ENCODE measurements at regions not wholly inside any gene's neighbourhood (a gene's known extent, or its start where the extent isn't known, plus 50 kb on each side); places are given as distances from the start of the nearest gene placed in this dataset.

DNA sequence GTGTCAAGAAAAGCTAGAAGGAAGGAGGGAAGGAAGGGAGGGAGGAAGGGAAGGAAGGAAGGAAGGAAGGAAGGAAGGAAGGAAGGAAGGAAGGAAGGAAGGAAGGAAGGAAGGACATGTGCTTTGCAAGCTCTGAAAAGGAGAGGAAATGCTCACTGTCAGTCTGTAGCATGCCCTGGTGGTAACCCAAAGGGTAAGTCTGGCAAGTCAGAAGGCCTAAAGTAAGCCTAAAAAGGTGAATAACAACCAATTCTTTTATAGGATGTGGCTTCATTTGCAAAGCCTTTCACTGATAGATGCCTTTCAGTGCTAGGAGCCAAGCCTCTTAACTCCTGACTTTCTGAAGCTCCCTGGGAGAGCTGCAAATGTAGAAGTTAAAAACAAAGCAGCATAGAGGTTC is 542.6 kb downstream of the CFAP47 start:
- Histone ChIP-seq H3K9ac (ENCODE audit: low read length) (no peak overlapping the region), H3K36me3 (ENCODE audit: insufficient read depth, low read length) (no peaks in the 10 kb centered on the region), H3K4me2 (ENCODE audit: low read length) (no peak overlapping the region), H3K9me3 (ENCODE audit: low read length) (no peaks in the 10 kb centered on the region), H3K27me3 (ENCODE audit: insufficient read depth, low read depth, low read length) (no peaks in the 10 kb centered on the region), H3F3A (ENCODE audit: insufficient read depth, low read length, poor library complexity, severe bottlenecking) (no peaks in the 10 kb centered on the region), H2AFZ (ENCODE audit: low read depth, low read length) (no peak overlapping the region), H4K20me1 (ENCODE audit: insufficient read depth) (no peaks in the 10 kb centered on the region), H3K4me3 (ENCODE audit: low read length) (no peak overlapping the region), H3K79me2 (replicated peaks; ENCODE audit: insufficient read depth, low read length) (no peaks in the 10 kb centered on the region), H3K9me2 (ENCODE audit: insufficient read depth, low read length) (no peaks in the 10 kb centered on the region), H3K27ac (ENCODE audit: low read length) (no peak overlapping the region)
- TF ChIP-seq, protein P1, sequence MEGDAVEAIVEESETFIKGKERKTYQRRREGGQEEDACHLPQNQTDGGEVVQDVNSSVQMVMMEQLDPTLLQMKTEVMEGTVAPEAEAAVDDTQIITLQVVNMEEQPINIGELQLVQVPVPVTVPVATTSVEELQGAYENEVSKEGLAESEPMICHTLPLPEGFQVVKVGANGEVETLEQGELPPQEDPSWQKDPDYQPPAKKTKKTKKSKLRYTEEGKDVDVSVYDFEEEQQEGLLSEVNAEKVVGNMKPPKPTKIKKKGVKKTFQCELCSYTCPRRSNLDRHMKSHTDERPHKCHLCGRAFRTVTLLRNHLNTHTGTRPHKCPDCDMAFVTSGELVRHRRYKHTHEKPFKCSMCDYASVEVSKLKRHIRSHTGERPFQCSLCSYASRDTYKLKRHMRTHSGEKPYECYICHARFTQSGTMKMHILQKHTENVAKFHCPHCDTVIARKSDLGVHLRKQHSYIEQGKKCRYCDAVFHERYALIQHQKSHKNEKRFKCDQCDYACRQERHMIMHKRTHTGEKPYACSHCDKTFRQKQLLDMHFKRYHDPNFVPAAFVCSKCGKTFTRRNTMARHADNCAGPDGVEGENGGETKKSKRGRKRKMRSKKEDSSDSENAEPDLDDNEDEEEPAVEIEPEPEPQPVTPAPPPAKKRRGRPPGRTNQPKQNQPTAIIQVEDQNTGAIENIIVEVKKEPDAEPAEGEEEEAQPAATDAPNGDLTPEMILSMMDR (IDR thresholded peaks at IDR 0.05; ENCODE audit: poor library complexity, severe bottlenecking): no peak
- no peak for TF ChIP-seq MXI1 (conservative IDR thresholded peaks at IDR 0.05; ENCODE audit: poor library complexity, severe bottlenecking)
- no peak for TF ChIP-seq TAF1 (IDR thresholded peaks at IDR 0.05; ENCODE audit: low read depth)
- TF ChIP-seq RAD21 (conservative IDR thresholded peaks at IDR 0.05): no peak
- TF ChIP-seq EZH2 (IDR thresholded peaks at IDR 0.05; ENCODE audit: borderline replicate concordance, insufficient read depth, low read length, poor library complexity, severe bottlenecking): no peak
- TF ChIP-seq SMC3 (conservative IDR thresholded peaks at IDR 0.05; ENCODE audit: poor library complexity): no peak
- TF ChIP-seq POLR2AphosphoS5 (IDR thresholded peaks at IDR 0.05): no peak
- TF ChIP-seq, protein P2, sequence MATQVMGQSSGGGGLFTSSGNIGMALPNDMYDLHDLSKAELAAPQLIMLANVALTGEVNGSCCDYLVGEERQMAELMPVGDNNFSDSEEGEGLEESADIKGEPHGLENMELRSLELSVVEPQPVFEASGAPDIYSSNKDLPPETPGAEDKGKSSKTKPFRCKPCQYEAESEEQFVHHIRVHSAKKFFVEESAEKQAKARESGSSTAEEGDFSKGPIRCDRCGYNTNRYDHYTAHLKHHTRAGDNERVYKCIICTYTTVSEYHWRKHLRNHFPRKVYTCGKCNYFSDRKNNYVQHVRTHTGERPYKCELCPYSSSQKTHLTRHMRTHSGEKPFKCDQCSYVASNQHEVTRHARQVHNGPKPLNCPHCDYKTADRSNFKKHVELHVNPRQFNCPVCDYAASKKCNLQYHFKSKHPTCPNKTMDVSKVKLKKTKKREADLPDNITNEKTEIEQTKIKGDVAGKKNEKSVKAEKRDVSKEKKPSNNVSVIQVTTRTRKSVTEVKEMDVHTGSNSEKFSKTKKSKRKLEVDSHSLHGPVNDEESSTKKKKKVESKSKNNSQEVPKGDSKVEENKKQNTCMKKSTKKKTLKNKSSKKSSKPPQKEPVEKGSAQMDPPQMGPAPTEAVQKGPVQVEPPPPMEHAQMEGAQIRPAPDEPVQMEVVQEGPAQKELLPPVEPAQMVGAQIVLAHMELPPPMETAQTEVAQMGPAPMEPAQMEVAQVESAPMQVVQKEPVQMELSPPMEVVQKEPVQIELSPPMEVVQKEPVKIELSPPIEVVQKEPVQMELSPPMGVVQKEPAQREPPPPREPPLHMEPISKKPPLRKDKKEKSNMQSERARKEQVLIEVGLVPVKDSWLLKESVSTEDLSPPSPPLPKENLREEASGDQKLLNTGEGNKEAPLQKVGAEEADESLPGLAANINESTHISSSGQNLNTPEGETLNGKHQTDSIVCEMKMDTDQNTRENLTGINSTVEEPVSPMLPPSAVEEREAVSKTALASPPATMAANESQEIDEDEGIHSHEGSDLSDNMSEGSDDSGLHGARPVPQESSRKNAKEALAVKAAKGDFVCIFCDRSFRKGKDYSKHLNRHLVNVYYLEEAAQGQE (IDR thresholded peaks at IDR 0.05; ENCODE audit: borderline replicate concordance): no peak
- TF ChIP-seq EP300 (conservative IDR thresholded peaks at IDR 0.05; ENCODE audit: poor library complexity, severe bottlenecking): no peak

DNA sequence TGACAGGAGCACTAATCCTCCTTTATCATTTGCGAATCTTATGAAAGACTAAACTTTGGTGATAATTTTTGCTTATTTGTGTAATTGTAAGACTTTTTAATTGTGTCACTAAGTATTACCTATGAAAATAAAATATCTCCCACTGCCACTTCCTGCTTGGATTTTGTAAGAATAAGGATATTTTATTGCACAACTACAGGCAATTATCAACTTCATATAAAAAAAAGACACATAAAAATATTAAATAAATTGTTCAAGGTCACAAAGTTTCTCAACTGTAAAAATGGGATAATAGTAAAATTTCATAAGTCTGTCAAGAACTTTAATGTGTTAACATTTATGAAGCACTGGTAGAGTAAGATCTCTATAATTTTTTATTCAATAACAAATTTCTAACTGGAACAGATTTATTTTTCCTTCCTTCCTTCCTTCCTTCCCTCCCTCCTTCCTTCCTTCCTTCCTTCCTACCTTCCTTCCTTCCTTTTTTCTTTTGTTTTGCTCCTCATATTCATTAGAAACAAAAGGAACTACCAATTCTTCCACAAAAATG is 527.6 kb upstream of the FAM47C start:
- no peaks in the 10 kb centered on the region for H3K36me3 ChIP-seq (ENCODE audit: insufficient read depth, low read length)
- H4K20me1 ChIP-seq (ENCODE audit: insufficient read depth): no peaks in the 10 kb centered on the region
- H3K4me2 ChIP-seq (ENCODE audit: low read length): no peak overlapping the region
- no peaks in the 10 kb centered on the region for H3K9me3 ChIP-seq (ENCODE audit: low read length)
- no peaks in the 10 kb centered on the region for H3K9me2 ChIP-seq (ENCODE audit: insufficient read depth, low read length)
- no peak overlapping the region for H3K9ac ChIP-seq (ENCODE audit: low read length)
- H3K4me3 ChIP-seq (ENCODE audit: low read length): no peak overlapping the region
- H3F3A ChIP-seq (ENCODE audit: insufficient read depth, low read length, poor library complexity, severe bottlenecking): no peaks in the 10 kb centered on the region
- H3K27me3 ChIP-seq (ENCODE audit: insufficient read depth, low read depth, low read length): no peaks in the 10 kb centered on the region
- no peaks in the 10 kb centered on the region for H3K79me2 ChIP-seq (replicated peaks; ENCODE audit: insufficient read depth, low read length)
- peak overlapping the region; percentile 37 for H3K27ac ChIP-seq (ENCODE audit: low read length)
- TF ChIP-seq, protein P1 (IDR thresholded peaks at IDR 0.05; ENCODE audit: poor library complexity, severe bottlenecking): no peak
- TF ChIP-seq EZH2 (IDR thresholded peaks at IDR 0.05; ENCODE audit: borderline replicate concordance, insufficient read depth, low read length, poor library complexity, severe bottlenecking) (no peak), MXI1 (conservative IDR thresholded peaks at IDR 0.05; ENCODE audit: poor library complexity, severe bottlenecking) (no peak), TAF1 (IDR thresholded peaks at IDR 0.05; ENCODE audit: low read depth) (no peak)
- no peak overlapping the region for H2AFZ ChIP-seq (ENCODE audit: low read depth, low read length)
